Head of caudate nucleus (tissue), 42 donors: ENCODE measurements at regions not wholly inside any gene's neighbourhood (a gene's known extent, or its start where the extent isn't known, plus 50 kb on each side); places are given as distances from the start of the nearest gene placed in this dataset.

Experiments
- DNase-seq, 42 donors: peaks; one replicate each; pipeline versions ENCODE4 v3.0.0 to v3.0.0-alpha.2; 2020 to 2021; ENCODE audit warnings: mixed read lengths in 7 of 42
- intact Hi-C: fragments of 100-400 bp; cut with DNase I; formaldehyde crosslinking; loops from one replicate; pipeline ENCODE4 v1.15.0; 2022

DNA sequence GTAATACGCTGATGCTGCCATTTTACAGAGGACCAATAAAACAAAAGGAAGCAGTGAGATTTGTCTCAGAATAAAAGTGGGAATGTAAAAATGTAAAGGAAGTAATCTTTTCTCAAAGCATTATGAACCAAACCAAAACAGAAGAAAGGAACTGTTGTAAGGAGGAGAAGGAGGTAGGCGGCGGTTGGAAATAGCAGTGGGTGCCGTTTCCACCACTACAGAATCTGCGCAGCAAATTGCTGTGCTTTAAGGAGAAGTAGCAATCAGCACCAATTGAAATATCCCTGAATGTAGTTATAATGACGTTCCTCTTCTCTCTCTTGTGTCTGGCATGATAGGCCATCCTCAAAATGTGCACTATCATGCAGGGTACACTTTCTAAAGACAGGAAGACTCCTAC is 455.1 kb upstream of the TLE4 start:
- DNase-seq = peak in 25 of 42 donors; percentile 2 to 66 (median 16)
- intact Hi-C loops = no loop called here

GRCh38 chr9:79120533-79120932 is 451.2 kb upstream of the TLE4 start:
- no peak for DNase-seq
- intact Hi-C loops = no loop called here

DNA sequence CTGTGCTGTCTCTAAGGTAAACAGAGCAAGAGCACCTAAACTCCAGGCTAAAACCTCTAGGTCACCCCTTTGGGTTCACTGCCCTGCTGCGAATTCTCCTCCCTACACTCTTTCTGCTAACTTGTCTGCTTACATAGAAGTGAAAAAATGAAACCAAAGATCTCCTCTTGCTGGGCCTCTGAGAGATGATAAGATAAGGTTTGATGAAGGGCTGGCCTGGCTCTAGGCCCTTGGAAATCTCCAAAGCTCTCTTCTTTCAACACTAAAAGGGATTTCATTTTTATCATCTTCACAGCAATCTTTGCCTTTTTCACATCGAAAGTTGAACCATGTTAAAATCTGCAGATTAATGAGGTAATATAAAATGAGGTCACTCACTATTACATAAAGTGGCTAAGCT is 450.8 kb upstream of the TLE4 start:
- intact Hi-C loops = no loop called here

DNA sequence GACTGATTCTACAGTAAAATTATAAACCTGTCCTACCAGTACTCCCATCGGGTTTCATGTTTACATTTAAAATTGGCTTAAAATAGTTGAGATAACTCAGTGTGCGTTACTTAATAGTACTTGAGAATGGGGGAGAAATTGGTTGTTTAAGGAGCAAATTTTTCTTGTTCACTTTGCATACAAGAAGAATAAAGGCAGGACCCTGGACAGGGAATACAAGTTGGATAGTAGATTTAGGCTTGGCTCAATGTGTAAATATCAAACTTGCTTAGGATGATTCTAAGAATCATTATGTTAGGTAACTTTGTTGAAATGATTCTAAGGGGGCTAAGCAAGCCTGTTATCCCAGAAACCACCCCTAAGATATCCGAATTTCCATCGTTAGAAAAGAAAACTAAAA is 448.4 kb upstream of the TLE4 start:
- DNase-seq = no peak
- intact Hi-C loops = no loop called here

More for the DNA sequence above, 450.8 kb upstream of the TLE4 start:
- DNase-seq = no peak

- DNase-seq = no peak
- intact Hi-C loops = no loop called here
Observed at GRCh38 chr9:79127661-79128060, 444.1 kb upstream of the TLE4 start.

- intact Hi-C loops = no loop called here
- peak; percentile 38 to 87 (median 74) for DNase-seq
Observed at GRCh38 chr9:79129865-79130480, 441.8 kb upstream of the TLE4 start.

DNA sequence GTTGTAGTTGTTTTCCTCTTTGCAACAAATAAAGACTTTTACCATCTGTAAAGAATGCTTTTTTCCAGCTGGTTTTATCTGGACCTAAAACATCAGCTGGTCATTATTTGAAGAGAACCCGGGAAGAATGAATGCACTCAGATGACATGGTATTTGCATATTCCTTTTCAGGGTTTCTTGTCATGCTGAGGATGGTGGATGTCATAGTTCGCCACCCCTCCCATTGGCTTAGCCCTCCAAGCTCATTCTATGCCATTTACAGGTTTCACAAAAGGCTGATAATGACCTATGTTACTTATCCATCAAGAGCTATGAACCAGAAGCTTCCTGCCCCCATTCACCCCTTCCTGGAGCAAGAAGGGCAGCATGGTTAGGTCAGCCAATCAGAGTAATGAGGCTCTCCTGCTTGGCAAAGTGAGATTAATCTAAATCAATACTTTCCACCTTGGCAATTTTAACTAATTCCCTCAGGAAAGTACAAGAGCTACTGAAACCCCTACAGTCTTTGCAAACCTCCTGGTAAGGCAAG is 440.5 kb upstream of the TLE4 start:
- DNase-seq = no peak
- intact Hi-C loops = no loop called here

DNA sequence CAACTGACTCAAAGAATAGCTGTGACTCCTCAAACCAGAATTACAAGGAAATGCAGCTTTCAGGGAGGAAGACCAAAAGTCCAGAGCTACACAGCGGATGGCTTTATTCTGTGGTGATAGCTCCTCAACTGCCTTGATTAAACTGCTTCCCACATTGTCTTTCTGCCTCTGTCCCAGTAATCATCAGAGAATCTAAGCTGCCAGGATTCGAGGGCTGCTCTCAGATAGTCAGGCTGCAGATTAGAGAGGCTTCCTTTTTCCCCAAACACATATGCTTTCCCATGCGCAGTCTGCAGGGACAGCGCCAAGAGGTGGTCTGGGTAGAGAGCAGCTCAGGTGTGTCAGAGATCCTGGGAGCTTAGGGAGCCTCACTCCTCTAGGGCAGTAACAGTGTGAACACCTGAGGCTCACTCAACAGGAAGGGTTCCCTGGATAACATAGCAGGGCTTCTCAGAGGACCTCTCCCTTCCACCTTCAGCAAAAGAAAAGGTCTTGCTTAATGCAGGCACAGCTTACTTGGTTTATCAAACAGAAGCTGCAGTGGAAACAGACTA is 439.9 kb upstream of the TLE4 start:
- DNase-seq = no peak
- intact Hi-C loops = no loop called here

DNA sequence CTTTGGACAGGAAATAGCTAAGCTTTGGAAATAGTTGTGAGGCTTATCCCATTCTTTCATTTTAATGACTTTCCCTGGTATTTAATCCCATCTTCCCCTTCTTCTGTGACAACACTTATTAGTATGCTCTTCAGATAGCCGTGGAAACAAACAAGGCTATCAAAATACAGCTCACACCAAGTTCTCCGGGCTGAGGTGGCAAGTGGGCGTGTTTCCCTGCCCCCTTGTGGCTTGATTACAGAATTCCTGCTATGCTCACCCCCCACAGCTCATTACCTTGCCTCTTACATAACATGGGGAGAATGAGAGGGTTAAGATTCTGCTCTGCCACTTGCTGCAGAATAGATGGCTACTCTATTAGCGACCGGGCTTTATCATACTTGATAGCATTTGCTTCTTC is 437.1 kb upstream of the TLE4 start:
- intact Hi-C loops = no loop called here
- DNase-seq = no peak

DNA sequence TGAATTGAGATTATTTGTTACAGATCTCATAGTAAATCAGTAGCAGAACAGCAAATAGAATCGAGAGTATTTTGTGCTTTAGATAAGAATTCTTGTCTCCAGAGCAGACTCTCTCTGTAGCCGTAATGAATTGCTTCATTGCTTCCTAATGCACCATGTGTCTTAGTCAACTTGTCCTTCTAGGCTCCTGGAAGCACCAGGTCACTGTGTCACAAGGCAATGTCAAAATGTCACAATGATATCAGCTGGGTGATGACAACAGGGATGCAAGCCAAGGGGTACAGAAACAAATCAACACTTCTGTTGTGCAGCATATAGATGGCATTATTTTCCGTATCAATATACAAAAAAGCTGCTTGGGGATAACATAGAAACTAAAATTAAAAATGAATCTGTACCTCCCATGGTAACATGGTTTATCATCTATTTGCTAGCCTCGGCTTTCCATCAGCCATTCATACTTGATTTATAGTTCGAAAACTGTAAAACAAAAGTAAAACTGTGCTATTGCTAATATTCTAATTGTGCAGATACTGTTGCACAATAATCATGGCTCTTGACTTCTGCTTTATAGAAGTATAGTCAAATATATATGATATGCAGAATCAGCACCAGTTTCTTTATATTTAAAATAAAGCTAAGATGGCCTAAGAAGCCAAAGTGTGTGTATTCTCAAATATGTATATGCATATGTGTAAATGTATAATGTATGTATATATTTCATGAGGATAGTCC is 435.9 kb upstream of the TLE4 start:
- intact Hi-C loops = no loop called here
- no peak for DNase-seq

DNA sequence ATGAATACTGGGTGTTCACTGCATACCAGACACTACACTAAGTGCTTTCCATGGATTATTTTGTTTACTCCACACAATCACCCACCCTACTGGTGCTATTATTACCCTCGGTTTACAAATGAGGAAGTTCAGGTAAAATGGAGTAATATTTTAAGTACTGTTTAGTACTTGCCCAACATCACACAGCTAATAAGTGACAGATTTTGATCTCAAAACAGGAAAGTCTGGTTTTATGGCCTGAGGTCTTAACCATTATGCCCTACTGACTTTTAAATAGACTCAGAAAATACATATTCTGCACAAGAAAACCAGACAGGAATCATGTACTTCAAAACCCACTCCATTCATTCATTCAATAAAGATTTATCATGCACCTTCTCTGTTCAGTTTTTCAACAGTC is 431.0 kb upstream of the TLE4 start:
- intact Hi-C loops = no loop called here
- DNase-seq = no peak

DNA sequence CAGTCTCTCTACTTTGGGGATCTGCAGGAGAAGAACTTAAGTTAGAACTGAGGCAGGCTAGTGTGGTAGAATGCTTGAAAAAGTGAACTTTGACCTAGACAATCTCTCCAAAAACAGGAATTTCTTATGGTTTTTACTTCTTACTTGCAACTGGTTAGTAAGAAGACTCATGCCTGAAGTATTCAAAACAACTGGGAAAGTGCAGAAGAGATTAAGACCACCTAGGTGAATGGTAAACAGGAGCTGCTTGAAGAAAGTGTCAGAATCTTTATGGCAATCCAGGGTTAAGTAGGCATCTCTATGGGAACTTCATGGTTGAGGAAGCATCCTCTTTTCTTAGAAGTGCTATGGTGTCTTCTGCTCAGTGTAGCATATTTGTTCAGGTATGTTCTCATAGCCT is 428.6 kb upstream of the TLE4 start:
- intact Hi-C loops = no loop called here
- DNase-seq = no peak

DNA sequence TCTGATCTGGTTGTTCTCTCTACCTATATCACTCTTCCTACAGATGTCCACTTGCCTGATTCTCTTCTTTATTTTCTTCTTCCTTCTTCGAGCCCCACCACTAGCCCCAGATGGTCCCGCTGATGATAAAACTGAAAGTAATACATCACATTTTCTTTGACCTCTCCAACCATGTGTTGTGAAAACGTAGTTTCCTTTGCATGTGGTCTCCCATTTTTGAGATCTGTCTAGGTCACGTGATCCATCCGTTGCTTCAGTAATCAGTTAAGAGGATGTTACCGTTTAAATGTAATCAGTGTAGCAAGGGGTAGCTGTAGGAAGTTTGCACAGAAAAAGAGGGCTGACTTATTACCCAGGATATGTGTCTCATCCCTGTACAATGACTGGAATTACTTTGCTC is 426.3 kb upstream of the TLE4 start:
- intact Hi-C loops = no loop called here
- no peak for DNase-seq

DNA sequence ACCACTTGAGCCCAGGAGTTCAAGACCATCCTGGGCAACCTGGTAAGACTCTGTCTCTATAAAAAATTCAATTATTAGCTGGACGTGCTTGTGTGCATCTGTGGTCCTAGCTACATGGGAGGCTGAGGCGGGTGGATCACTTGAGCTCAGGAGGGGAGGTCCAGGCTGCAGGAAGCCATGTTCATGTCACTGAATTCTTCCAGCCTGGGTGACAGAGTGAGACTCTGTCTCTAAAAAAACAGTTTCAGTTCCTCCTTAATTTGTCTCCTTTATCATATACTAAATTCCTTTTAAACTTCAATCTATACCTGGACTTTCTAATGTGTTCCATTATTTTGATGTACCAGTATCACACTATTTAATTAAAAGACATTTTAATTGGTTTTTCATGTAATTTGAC is 422.2 kb upstream of the TLE4 start:
- no peak for DNase-seq
- intact Hi-C loops = no loop called here

DNA sequence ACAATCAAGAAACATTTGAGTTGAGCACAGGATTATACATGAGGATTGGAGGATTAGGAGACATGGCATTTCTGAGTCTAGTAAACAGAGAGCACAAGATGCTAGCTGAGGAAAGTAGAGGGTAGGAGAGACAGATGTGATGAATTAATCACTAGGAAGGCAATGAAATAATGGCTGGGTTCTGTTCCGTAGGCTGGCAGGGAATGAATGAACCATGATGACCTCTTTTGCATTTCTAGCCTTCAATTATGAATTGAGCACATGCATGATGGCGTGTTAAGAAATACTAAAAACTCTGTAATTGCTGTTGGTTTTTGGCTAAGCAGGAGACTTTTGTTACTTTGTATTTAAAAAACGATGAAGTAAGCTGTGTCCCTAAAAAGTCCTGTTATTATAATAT is 420.0 kb upstream of the TLE4 start:
- DNase-seq = no peak
- intact Hi-C loops = no loop called here

DNA sequence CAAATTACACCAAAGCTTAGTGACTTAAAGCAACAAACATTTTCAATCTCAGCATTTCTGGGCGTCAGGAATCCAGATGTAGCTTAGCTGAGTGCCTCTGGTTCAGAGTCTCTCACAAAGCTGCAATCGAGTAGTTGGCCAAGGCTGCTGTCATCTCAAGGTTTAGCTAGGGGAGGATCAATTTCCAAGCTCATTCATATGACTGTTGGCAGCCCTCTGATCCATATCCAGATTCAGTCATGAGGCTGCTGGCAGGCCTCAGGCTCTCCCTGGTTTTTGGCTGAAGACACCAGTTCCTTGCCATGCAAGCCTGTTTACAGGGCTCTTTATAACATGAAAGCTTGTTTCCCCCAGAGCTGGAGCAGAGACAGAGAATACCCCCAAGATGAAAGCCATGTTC is 419.5 kb upstream of the TLE4 start:
- no peak for DNase-seq
- intact Hi-C loops = no loop called here

DNA sequence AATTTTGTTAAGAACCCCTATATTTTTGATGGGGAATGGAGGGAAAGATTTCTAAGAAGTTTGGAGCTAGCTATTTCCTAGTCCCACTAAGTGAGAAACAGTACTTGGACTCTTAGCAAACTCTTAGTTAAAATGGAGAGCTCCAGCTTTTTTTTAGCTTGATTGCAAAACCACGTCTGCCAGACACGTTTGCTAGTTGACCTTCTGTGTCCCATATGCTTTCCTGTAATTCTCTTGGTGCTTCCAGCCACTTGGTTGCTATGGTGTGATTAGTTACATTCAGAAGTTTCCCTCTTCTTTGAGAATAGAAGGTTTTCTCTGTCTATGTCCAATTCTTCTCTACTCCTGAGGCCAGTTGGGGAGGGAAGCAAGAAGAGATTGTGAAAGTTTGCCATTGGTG is 417.0 kb upstream of the TLE4 start:
- DNase-seq = no peak
- intact Hi-C loops = no loop called here

DNA sequence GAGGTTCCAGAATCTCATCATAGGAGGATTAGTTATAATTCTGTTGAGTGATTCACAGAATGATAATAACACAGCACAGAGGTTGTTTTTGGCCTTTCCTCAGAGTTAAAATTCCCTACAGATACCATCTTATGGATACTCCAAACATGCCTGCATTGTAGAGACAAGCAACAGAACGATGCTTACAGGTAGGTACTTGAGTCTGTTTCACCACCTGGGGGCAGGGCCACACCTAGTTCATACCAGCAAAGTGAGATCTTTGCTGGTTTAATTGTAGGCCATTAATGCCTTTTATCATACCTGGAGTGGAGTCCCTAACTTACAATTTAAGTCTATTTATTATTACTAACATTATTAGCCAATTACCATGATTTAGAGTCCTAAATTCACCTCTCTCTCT is 416.5 kb upstream of the TLE4 start:
- no peak for DNase-seq
- intact Hi-C loops = no loop called here

- intact Hi-C loops = no loop called here
- no peak for DNase-seq
Observed at GRCh38 chr9:79163544-79163943, 408.2 kb upstream of the TLE4 start.

GRCh38 chr9:79164406-79164805 is 407.4 kb upstream of the TLE4 start:
- intact Hi-C loops = no loop called here

More at GRCh38 chr9:79164406-79164805, 407.4 kb upstream of the TLE4 start:
- DNase-seq = no peak
